ENCODE measurements at regions not wholly inside any gene's neighbourhood (a gene's known extent, or its start where the extent isn't known, plus 50 kb on each side); places are given as distances from the start of the nearest gene placed in this dataset.

DNA sequence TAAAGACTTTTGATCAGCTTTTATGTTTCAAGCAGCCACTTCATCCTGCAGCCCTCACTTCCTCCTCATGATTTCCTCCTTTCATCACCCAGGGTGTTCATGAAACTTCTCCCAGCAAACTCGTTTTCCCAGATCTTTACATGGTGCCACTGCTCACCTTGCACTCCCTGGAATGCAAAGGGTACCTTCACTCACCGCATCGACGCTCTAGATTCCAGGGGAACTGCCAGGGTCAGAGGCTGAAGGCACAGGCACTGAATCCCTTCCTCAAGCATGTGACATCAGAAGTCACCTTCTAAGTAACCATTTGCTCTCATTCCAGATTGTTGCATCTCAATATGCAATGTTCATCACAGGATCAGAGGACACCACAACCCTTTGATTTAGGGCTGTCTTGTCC lies 82.8 kb downstream of the PRKAB2 start:
- DNase-seq (ENCODE audit: low read depth, low spot score) (no peak), FAIRE-seq (no peak)
- Histone ChIP-seq H3K4me1 (ENCODE audit: control insufficient read depth, extremely low read depth, insufficient read depth, low read length) (no peaks in the 10 kb centered on the region), H3K27ac (ENCODE audit: insufficient read depth, low read depth, low read length) (no peak overlapping the region), H2AFZ (ENCODE audit: low read depth, low read length) (no peak overlapping the region), H3K9ac (replicated peaks; ENCODE audit: extremely low read depth, insufficient read depth, low read length) (no peak overlapping the region), H3K4me3 (replicated peaks in 1 of 3; ENCODE audit: insufficient read depth in 1 of 3, low read depth in 1 of 3, low read length in 3 of 3) (no peak overlapping the region), H3K9me3 (replicated peaks; ENCODE audit: control insufficient read depth, insufficient read depth, low read length) (no peaks in the 10 kb centered on the region), H3K36me3 (ENCODE audit: control insufficient read depth in 2 of 2, extremely low read depth in 1 of 2, insufficient read depth in 2 of 2, low read length in 2 of 2) (no peaks in the 10 kb centered on the region), H3K4me2 (ENCODE audit: insufficient read depth, low read length) (no peak overlapping the region), H3K27me3 (ENCODE audit: control insufficient read depth in 2 of 2, insufficient read depth in 2 of 2, low read length in 2 of 2) (peaks cover 6 to 17% of the 10 kb centered on the region in 2 experiments), H4K20me1 (replicated peaks; ENCODE audit: control insufficient read depth, extremely low read depth, insufficient read depth, low read length) (no peaks in the 10 kb centered on the region), H3K9me1 (replicated peaks; ENCODE audit: control insufficient read depth, extremely low read depth, insufficient read depth, low read length) (no peaks in the 10 kb centered on the region), H3K79me2 (ENCODE audit: control insufficient read depth, insufficient read depth, low read length) (no peaks in the 10 kb centered on the region)
- no peak for TF ChIP-seq EZH2 (IDR thresholded peaks at IDR 0.05; ENCODE audit: borderline replicate concordance, low read depth, low read length, severe bottlenecking)
- ChIA-PET CTCF (no interaction called here), POLR2A (no interaction called here)
- no TSS peak for BruUV-seq (replicated peaks)
- intact Hi-C loops (cut with micrococcal nuclease): no loop called here
- dilution Hi-C loops (cut with MboI; ENCODE audit: extremely low pct_ligation_motif_present, low sequenced_read_pairs): no loop called here

DNA sequence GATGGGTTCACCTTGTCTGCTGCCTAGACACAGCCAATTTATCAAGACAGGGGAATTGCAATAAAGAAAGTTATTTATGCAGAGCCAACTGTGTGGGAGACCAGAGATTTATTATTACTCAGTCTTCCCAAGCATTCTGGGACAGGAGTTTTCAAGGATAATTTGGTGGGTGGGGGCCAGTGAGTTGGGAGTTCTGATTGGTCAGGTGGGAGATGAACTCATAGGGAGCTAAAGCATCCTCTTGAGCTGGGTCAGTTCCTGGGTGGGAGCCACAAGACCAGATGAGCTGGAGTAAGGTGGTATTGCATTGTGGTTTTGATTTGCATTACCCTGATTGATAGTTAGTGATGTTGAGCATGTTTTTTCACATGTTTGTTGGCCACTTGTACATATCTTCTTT lies 86.1 kb downstream of the PRKAB2 start:
- dilution Hi-C loops (cut with MboI; ENCODE audit: extremely low pct_ligation_motif_present, low sequenced_read_pairs) (no loop called here), intact Hi-C loops (cut with micrococcal nuclease) (no loop called here)
- H3K27ac ChIP-seq (ENCODE audit: insufficient read depth, low read depth, low read length): no peak overlapping the region
- H3K4me1 ChIP-seq (ENCODE audit: control insufficient read depth, extremely low read depth, insufficient read depth, low read length): no peaks in the 10 kb centered on the region
- no peaks in the 10 kb centered on the region for H4K20me1 ChIP-seq (replicated peaks; ENCODE audit: control insufficient read depth, extremely low read depth, insufficient read depth, low read length)
- FAIRE-seq (no peak), DNase-seq (ENCODE audit: low read depth, low spot score) (no peak)
- no peaks in the 10 kb centered on the region for H3K9me3 ChIP-seq (replicated peaks; ENCODE audit: control insufficient read depth, insufficient read depth, low read length)
- no peak for TF ChIP-seq POLR2AphosphoS5 (IDR thresholded peaks at IDR 0.05; ENCODE audit: insufficient read depth, low read depth, low read length)
- TF ChIP-seq, protein P1, sequence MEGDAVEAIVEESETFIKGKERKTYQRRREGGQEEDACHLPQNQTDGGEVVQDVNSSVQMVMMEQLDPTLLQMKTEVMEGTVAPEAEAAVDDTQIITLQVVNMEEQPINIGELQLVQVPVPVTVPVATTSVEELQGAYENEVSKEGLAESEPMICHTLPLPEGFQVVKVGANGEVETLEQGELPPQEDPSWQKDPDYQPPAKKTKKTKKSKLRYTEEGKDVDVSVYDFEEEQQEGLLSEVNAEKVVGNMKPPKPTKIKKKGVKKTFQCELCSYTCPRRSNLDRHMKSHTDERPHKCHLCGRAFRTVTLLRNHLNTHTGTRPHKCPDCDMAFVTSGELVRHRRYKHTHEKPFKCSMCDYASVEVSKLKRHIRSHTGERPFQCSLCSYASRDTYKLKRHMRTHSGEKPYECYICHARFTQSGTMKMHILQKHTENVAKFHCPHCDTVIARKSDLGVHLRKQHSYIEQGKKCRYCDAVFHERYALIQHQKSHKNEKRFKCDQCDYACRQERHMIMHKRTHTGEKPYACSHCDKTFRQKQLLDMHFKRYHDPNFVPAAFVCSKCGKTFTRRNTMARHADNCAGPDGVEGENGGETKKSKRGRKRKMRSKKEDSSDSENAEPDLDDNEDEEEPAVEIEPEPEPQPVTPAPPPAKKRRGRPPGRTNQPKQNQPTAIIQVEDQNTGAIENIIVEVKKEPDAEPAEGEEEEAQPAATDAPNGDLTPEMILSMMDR (IDR thresholded peaks at IDR 0.05; ENCODE audit: extremely low read depth in 1 of 2, insufficient read depth in 1 of 2, low read depth in 1 of 2, low read length in 2 of 2): no peak
- TF ChIP-seq, protein P2, sequence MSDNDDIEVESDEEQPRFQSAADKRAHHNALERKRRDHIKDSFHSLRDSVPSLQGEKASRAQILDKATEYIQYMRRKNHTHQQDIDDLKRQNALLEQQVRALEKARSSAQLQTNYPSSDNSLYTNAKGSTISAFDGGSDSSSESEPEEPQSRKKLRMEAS (IDR thresholded peaks at IDR 0.05; ENCODE audit: insufficient read depth, insufficient read length): no peak
- TF ChIP-seq EZH2 (IDR thresholded peaks at IDR 0.05; ENCODE audit: borderline replicate concordance, low read depth, low read length, severe bottlenecking): no peak
- no peak for TF ChIP-seq GATA2 (IDR thresholded peaks at IDR 0.05; ENCODE audit: insufficient read depth, insufficient read length, low read depth, low read length)
- no peak for TF ChIP-seq POLR2A (IDR thresholded peaks at IDR 0.05; ENCODE audit: low read depth, low read length)
- no peak for TF ChIP-seq MYC (IDR thresholded peaks at IDR 0.05; ENCODE audit: low read depth, low read length)
- no peak for TF ChIP-seq JUN (IDR thresholded peaks at IDR 0.05; ENCODE audit: borderline replicate concordance, insufficient read depth, insufficient read length, low read depth)
- no peak for TF ChIP-seq FOS (IDR thresholded peaks at IDR 0.05; ENCODE audit: borderline replicate concordance, insufficient read depth, low read length)
- no TSS peak for BruUV-seq (replicated peaks)
- H3K4me3 ChIP-seq (replicated peaks in 1 of 3; ENCODE audit: insufficient read depth in 1 of 3, low read depth in 1 of 3, low read length in 3 of 3): no peak overlapping the region
- H3K9ac ChIP-seq (replicated peaks; ENCODE audit: extremely low read depth, insufficient read depth, low read length): no peak overlapping the region
- H3K79me2 ChIP-seq (ENCODE audit: control insufficient read depth, insufficient read depth, low read length): no peaks in the 10 kb centered on the region
- CTCF ChIA-PET: no interaction called here
- H3K27me3 ChIP-seq (ENCODE audit: control insufficient read depth in 2 of 2, insufficient read depth in 2 of 2, low read length in 2 of 2): peaks cover 26 to 39% of the 10 kb centered on the region in 2 experiments
- no peaks in the 10 kb centered on the region for H3K36me3 ChIP-seq (ENCODE audit: control insufficient read depth in 2 of 2, extremely low read depth in 1 of 2, insufficient read depth in 2 of 2, low read length in 2 of 2)
- H3K9me1 ChIP-seq (replicated peaks; ENCODE audit: control insufficient read depth, extremely low read depth, insufficient read depth, low read length): no peaks in the 10 kb centered on the region
- H2AFZ ChIP-seq (ENCODE audit: low read depth, low read length): no peak overlapping the region
- no peak overlapping the region for H3K4me2 ChIP-seq (ENCODE audit: insufficient read depth, low read length)
- POLR2A ChIA-PET: no interaction called here
